Neutrophil (primary cell): ENCODE measurements at regions not wholly inside any gene's neighbourhood (a gene's known extent, or its start where the extent isn't known, plus 50 kb on each side); places are given as distances from the start of the nearest gene placed in this dataset.

Experiments used
- H3K27ac ChIP-seq: fragments of 200-600 bp; sonication (generic); 2 replicates; pipeline ENCODE4 v1.5.1; 2016; ENCODE audit warnings: mild to moderate bottlenecking, moderate library complexity
- H3K27me3 ChIP-seq: fragments of 200-600 bp; sonication (generic); 2 replicates; pipeline ENCODE4 v1.6.0; 2016; ENCODE audit warnings: mild to moderate bottlenecking
- H3K36me3 ChIP-seq: fragments of 200-600 bp; sonication (generic); 2 replicates; pipeline ENCODE4 v1.5.1; 2017
- H3K4me1 ChIP-seq, 2 experiments: fragments of 200-600 bp in 1 of 2; sonication (generic) in 1 of 2; 1 replicate in 1 of 2; 2 replicates in 1 of 2; pipeline versions ENCODE4 v1.5.1 to v1.6.1; 2013 to 2016; ENCODE audit warnings: low read depth in 1 of 2, low read length in 1 of 2, mild to moderate bottlenecking in 1 of 2, moderate library complexity in 1 of 2; ENCODE audit not compliant: control insufficient read depth in 1 of 2, insufficient read depth in 1 of 2
- H3K4me3 ChIP-seq, 2 experiments: fragments of 200-600 bp in 1 of 2; sonication (generic) in 1 of 2; 1 replicate in 1 of 2; 2 replicates in 1 of 2; pipeline ENCODE4 v1.5.1; 2013 to 2016; ENCODE audit warnings: low read depth in 1 of 2, low read length in 1 of 2, mild to moderate bottlenecking in 1 of 2, moderate library complexity in 1 of 2
- H3K9me3 ChIP-seq: fragments of 200-600 bp; sonication (generic); 2 replicates; pipeline ENCODE4 v1.5.1; 2016
- CTCF ChIP-seq: fragments of 200-600 bp; sonication (generic); IDR thresholded peaks from 2 replicates; pipeline ENCODE4 v1.5.1; 2016; ENCODE audit warnings: antibody characterized with exemption

GRCh38 chr16:56072096-56072495 is 119.2 kb upstream of the GNAO1 start:
- Histone ChIP-seq H3K4me1 (no peaks in the 10 kb centered on the region), H3K27ac (no peak overlapping the region), H3K9me3 (no peaks in the 10 kb centered on the region), H3K4me3 (no peak overlapping the region), H3K36me3 (no peaks in the 10 kb centered on the region), H3K27me3 (peaks cover 5% of the 10 kb centered on the region)
- TF ChIP-seq CTCF: no peak

GRCh38 chr16:56068816-56069215 is 122.5 kb upstream of the GNAO1 start:
- peaks cover 5% of the 10 kb centered on the region for H3K27me3 ChIP-seq
- no peak overlapping the region for H3K4me3 ChIP-seq
- no peaks in the 10 kb centered on the region for H3K9me3 ChIP-seq
- no peak overlapping the region for H3K27ac ChIP-seq
- TF ChIP-seq CTCF: no peak
- H3K4me1 ChIP-seq: no peaks in the 10 kb centered on the region
- H3K36me3 ChIP-seq: no peaks in the 10 kb centered on the region

- peaks cover 5% of the 10 kb centered on the region for H3K27me3 ChIP-seq
- H3K4me1 ChIP-seq: no peaks in the 10 kb centered on the region
- H3K9me3 ChIP-seq: no peaks in the 10 kb centered on the region
- no peaks in the 10 kb centered on the region for H3K36me3 ChIP-seq
- no peak overlapping the region for H3K4me3 ChIP-seq
- H3K27ac ChIP-seq: no peak overlapping the region
- no peak for TF ChIP-seq CTCF
Measured at GRCh38 chr16:56068314-56068713, 123.0 kb upstream of the GNAO1 start.

GRCh38 chr16:56067406-56067805 is 123.9 kb upstream of the GNAO1 start:
- no peaks in the 10 kb centered on the region for H3K36me3 ChIP-seq
- no peak for TF ChIP-seq CTCF
- H3K4me1 ChIP-seq: no peaks in the 10 kb centered on the region
- H3K27ac ChIP-seq: no peak overlapping the region
- H3K4me3 ChIP-seq: no peak overlapping the region
- H3K27me3 ChIP-seq: peaks cover 5% of the 10 kb centered on the region
- no peaks in the 10 kb centered on the region for H3K9me3 ChIP-seq

GRCh38 chr16:56066617-56067016 is 124.7 kb upstream of the GNAO1 start:
- Histone ChIP-seq H3K9me3 (no peaks in the 10 kb centered on the region), H3K27ac (no peak overlapping the region), H3K36me3 (no peaks in the 10 kb centered on the region), H3K27me3 (peaks cover 5% of the 10 kb centered on the region), H3K4me1 (no peaks in the 10 kb centered on the region), H3K4me3 (no peak overlapping the region)
- no peak for TF ChIP-seq CTCF

- no peaks in the 10 kb centered on the region for H3K4me1 ChIP-seq
- no peaks in the 10 kb centered on the region for H3K36me3 ChIP-seq
- TF ChIP-seq CTCF: no peak
- no peak overlapping the region for H3K4me3 ChIP-seq
- no peaks in the 10 kb centered on the region for H3K27me3 ChIP-seq
- H3K27ac ChIP-seq: no peak overlapping the region
- H3K9me3 ChIP-seq: no peaks in the 10 kb centered on the region
Measured at GRCh38 chr16:56063111-56063510, 128.2 kb upstream of the GNAO1 start.
